Heart left ventricle (tissue), 16 donors: ENCODE measurements at regions not wholly inside any gene's neighbourhood (a gene's known extent, or its start where the extent isn't known, plus 50 kb on each side); places are given as distances from the start of the nearest gene placed in this dataset.

Experiments
- ATAC-seq, 4 donors: fragments of 200-7000 bp; cut with Tn5 transposase; one replicate each; pipeline ENCODE4 v1.9.1; 2020 to 2022; ENCODE audit warnings: moderate library complexity in 4 of 4, mild to moderate bottlenecking in 3 of 4, moderate number of reproducible peaks in 1 of 4
- DNase-seq, 5 donors: peaks; one replicate each; pipeline ENCODE4 v3.0.0-alpha.2; 2020
- H3K27ac ChIP-seq, 12 donors: fragments of 200-600 bp; sonication (generic) in 4 of 12; one replicate each; pipeline versions ENCODE4 v1.5.0 to v1.8.0; 2016 to 2022; ENCODE audit warnings: mild to moderate bottlenecking in 2 of 12
- H3K27me3 ChIP-seq, 9 donors: fragments of 200-600 bp; sonication (generic) in 2 of 9; one replicate each; pipeline versions ENCODE4 v1.5.1 to v1.8.0; 2016 to 2022; ENCODE audit warnings: mild to moderate bottlenecking in 3 of 9
- H3K36me3 ChIP-seq, 9 donors: fragments of 200-600 bp; sonication (generic) in 2 of 9; one replicate each; pipeline versions ENCODE4 v1.5.0 to v1.8.0; 2018 to 2022; ENCODE audit warnings: mild to moderate bottlenecking in 2 of 9
- H3K4me1 ChIP-seq, 12 donors: fragments of 200-600 bp; sonication (generic) in 4 of 12; one replicate each; pipeline versions ENCODE4 v1.5.0 to v1.8.0; 2016 to 2022; ENCODE audit warnings: mild to moderate bottlenecking in 3 of 12
- H3K4me3 ChIP-seq, 12 donors: fragments of 200-600 bp; sonication (generic) in 4 of 12; one replicate each; pipeline versions ENCODE4 v1.5.0 to v1.8.0; 2017 to 2022; ENCODE audit warnings: mild to moderate bottlenecking in 9 of 12, moderate library complexity in 4 of 12
- H3K9me3 ChIP-seq, 12 donors: fragments of 200-600 bp; sonication (generic) in 4 of 12; one replicate each; pipeline versions ENCODE4 v1.5.0 to v1.8.0; 2016 to 2022; ENCODE audit warnings: mild to moderate bottlenecking in 1 of 12
- CTCF ChIP-seq, 12 donors: fragments of 200-600 bp; sonication (generic) in 4 of 12; IDR thresholded peaks; one replicate each; pipeline versions ENCODE4 v1.5.0 to v1.8.0; 2018 to 2022; ENCODE audit warnings: antibody characterized with exemption in 12 of 12, mild to moderate bottlenecking in 5 of 12
- POLR2A ChIP-seq, 2 donors: fragments of 450-650 bp; IDR thresholded peaks; one replicate each; pipeline ENCODE4 v1.6.1; 2017; ENCODE audit warnings: antibody characterized with exemption in 2 of 2, mild to moderate bottlenecking in 2 of 2, moderate library complexity in 2 of 2
- WGBS, 4 donors: extraction: QIAGEN DNeasy Blood & Tissue Kit in 2 of 4; methylation state at CpG; one replicate each; pipeline versions ENCODE4 v1.1.5 to v1.1.7; 2013 to 2018; 5-methylcytosine and 5-hydroxymethylcytosine counted together
- intact Hi-C, 10 donors: fragments of 100-400 bp; cut with DNase I; formaldehyde crosslinking; loops; one replicate each; pipeline versions ENCODE4 v1.11.1 to v1.14.2; 2022
- donor health status: ischemic (EF 13 %, LVEDD 7.1; RV severe dilation, severe dysfunction).
- donor health status: healthy with polysubstance abuse.
- donor health status: DM: no; HTN: yes; CAD: no.
- donor health status: DM: no; HTN: no; CAD: no.
- donor health status: ischemic (EF 25% LVEDD 6.9; RV normal size, moderate dysfunction).
- donor health status: ischemic (EF 25% LVEDD 5.7; RV mildly dilated, moderate dysfunction).
- donor health status: healthy.
- donor health status: DM: yes; HTN: yes; CAD: no.
- donor health status: ischemic (EF 35%, LVEDD 5.7; RV mildly dilated, moderate dysfunction).
- donor health status: nonischemic (EF 11% LVEDD 7.7; RV severe dilation, severe dysfunction).
- donor health status: DM: yes; HTN: yes; CAD: no.
- donor health status: PGD.
- donor health status: ischemic (EF 29% LVEDD 5.4; RV normal size, mild dysfunction).
- donor health status: nonischemic (EF 23%, LVEDD 6.1; RV moderate dilation, normal function).

- no peak overlapping the region for H3K27ac ChIP-seq
- ATAC-seq (no peak), DNase-seq (no peak)
- peaks cover 0 to 13% (median 0%) of the 10 kb centered on the region in 12 donors for H3K9me3 ChIP-seq
- H3K4me3 ChIP-seq = no peak overlapping the region
- TF ChIP-seq CTCF (IDR thresholded peaks at IDR 0.05) (no peak), POLR2A (IDR thresholded peaks at IDR 0.05) (no peak)
- H3K27me3 ChIP-seq = no peaks in the 10 kb centered on the region
- H3K36me3 ChIP-seq = no peaks in the 10 kb centered on the region
- peaks cover 0 to 2% (median 0%) of the 10 kb centered on the region in 12 donors for H3K4me1 ChIP-seq
- intact Hi-C loops = no loop called here
Observed at GRCh38 chr1:242735323-242735722, 210.8 kb upstream of the PLD5 start.

- no peak for ATAC-seq
- Histone ChIP-seq H3K27me3 (no peaks in the 10 kb centered on the region), H3K36me3 (no peaks in the 10 kb centered on the region), H3K4me1 (peaks cover 0 to 2% (median 0%) of the 10 kb centered on the region in 12 donors), H3K4me3 (no peak overlapping the region), H3K9me3 (peaks cover 0 to 15% (median 0%) of the 10 kb centered on the region in 12 donors), H3K27ac (no peak overlapping the region)
- TF ChIP-seq POLR2A (IDR thresholded peaks at IDR 0.05) = no peak
- no peak for TF ChIP-seq CTCF (IDR thresholded peaks at IDR 0.05)
- no peak for DNase-seq
- intact Hi-C loops = no loop called here
Observed at GRCh38 chr1:242731446-242731845, 206.9 kb upstream of the PLD5 start.

GRCh38 chr1:242728696-242729095 is 204.2 kb upstream of the PLD5 start:
- Histone ChIP-seq H3K4me3 (no peak overlapping the region), H3K36me3 (no peaks in the 10 kb centered on the region), H3K4me1 (peaks cover 0 to 5% (median 0%) of the 10 kb centered on the region in 12 donors), H3K27ac (no peak overlapping the region), H3K9me3 (peaks cover 0 to 15% (median 0%) of the 10 kb centered on the region in 12 donors), H3K27me3 (no peaks in the 10 kb centered on the region)
- intact Hi-C loops = no loop called here
- DNase-seq (no peak), ATAC-seq (no peak)
- TF ChIP-seq POLR2A (IDR thresholded peaks at IDR 0.05) = no peak
- no peak for TF ChIP-seq CTCF (IDR thresholded peaks at IDR 0.05)
- 78 to 84% (median 80%) methylated on average over 4 of the region's 4 CpGs for WGBS, 4 donors

GRCh38 chr1:242723044-242723716 is 198.7 kb upstream of the PLD5 start:
- peaks cover 0 to 8% (median 0%) of the 10 kb centered on the region in 12 donors for H3K9me3 ChIP-seq
- WGBS, 4 donors = 66 to 70% (median 68%) methylated on average over 9 of the region's 9 CpGs
- no peaks in the 10 kb centered on the region for H3K36me3 ChIP-seq
- TF ChIP-seq POLR2A (IDR thresholded peaks at IDR 0.05) = no peak
- TF ChIP-seq CTCF (IDR thresholded peaks at IDR 0.05) = no peak
- no peak overlapping the region for H3K4me3 ChIP-seq
- H3K27ac ChIP-seq = peak overlapping the region in 8 of 12 donors; percentile 45 to 89 (median 68)
- intact Hi-C loops = no loop called here
- DNase-seq = no peak
- ATAC-seq = peak; percentile 84 to 94 (median 88)
- peaks cover 0 to 14% (median 0%) of the 10 kb centered on the region in 12 donors for H3K4me1 ChIP-seq
- no peaks in the 10 kb centered on the region for H3K27me3 ChIP-seq
